ENCODE measurements at regions not wholly inside any gene's neighbourhood (a gene's known extent, or its start where the extent isn't known, plus 50 kb on each side); places are given as distances from the start of the nearest gene placed in this dataset.
"Not testable (repeated sequence)": the region's sequence is repeated elsewhere in the genome, so short reads cannot be mapped to it uniquely, and the experiment has no call there.

DNA sequence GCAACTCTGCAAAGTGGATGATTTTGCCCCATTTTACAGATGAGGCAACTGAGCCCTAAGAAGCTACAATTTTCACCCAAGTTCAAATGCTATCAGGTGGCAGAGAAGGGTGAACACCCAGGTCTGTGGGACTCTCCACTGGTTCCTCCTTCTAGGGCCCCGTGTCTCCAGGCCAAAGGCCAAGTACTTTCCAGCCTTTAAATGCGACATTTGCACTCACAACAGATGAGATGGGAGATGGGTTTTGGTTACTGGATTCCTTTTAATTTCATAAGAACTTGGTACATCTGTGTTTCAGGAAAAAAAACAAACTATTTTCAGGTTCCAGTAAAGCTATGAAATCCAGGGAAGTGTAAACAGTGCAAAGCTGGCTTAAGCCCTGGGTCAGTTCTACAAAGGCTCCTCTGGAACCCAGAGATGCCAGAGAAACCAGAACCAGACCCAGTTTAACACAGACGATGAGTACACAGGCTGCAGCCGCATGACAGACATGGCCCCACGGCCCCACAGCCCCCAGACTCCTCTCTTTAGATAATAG lies 361.7 kb downstream of the ANAPC1 start:
- H3K27me3 Mint-ChIP-seq (ENCODE audit: insufficient read depth): no peaks in the 10 kb centered on the region
- H3K4me3 ChIP-seq (ENCODE audit: low read length): no peak overlapping the region
- H3K27ac Mint-ChIP-seq: no peak overlapping the region
- H3K4me1 Mint-ChIP-seq: no peaks in the 10 kb centered on the region
- H3K9ac ChIP-seq (ENCODE audit: extremely low read depth, low read length, poor library complexity, severe bottlenecking): no peak overlapping the region
- TF ChIP-seq, protein P1, sequence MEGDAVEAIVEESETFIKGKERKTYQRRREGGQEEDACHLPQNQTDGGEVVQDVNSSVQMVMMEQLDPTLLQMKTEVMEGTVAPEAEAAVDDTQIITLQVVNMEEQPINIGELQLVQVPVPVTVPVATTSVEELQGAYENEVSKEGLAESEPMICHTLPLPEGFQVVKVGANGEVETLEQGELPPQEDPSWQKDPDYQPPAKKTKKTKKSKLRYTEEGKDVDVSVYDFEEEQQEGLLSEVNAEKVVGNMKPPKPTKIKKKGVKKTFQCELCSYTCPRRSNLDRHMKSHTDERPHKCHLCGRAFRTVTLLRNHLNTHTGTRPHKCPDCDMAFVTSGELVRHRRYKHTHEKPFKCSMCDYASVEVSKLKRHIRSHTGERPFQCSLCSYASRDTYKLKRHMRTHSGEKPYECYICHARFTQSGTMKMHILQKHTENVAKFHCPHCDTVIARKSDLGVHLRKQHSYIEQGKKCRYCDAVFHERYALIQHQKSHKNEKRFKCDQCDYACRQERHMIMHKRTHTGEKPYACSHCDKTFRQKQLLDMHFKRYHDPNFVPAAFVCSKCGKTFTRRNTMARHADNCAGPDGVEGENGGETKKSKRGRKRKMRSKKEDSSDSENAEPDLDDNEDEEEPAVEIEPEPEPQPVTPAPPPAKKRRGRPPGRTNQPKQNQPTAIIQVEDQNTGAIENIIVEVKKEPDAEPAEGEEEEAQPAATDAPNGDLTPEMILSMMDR (conservative IDR thresholded peaks at IDR 0.05): no peak
- no peaks in the 10 kb centered on the region for H3K27me3 ChIP-seq (ENCODE audit: control insufficient read depth, insufficient read depth, low read length, poor library complexity, severe bottlenecking)
- no peaks in the 10 kb centered on the region for H3K4me1 ChIP-seq (ENCODE audit: control insufficient read depth, insufficient read depth, low read length)
- H3K27ac ChIP-seq (ENCODE audit: low read depth, low read length): no peak overlapping the region
- H3K36me3 Mint-ChIP-seq (ENCODE audit: low read depth): no peaks in the 10 kb centered on the region
- peak; percentile 13 for DNase-seq
- 69 to 87% methylated on average over 3 to 5 of the region's 5 CpGs for WGBS, 2 experiments (ENCODE audit: insufficient coverage in 1 of 2, insufficient read length in 1 of 2)
- H3K4me3 Mint-ChIP-seq: no peak overlapping the region
- H3K9me3 ChIP-seq (ENCODE audit: control insufficient read depth, low read length): no peaks in the 10 kb centered on the region
- H3K36me3 ChIP-seq (ENCODE audit: control insufficient read depth, insufficient read depth, low read length): no peaks in the 10 kb centered on the region
- H3K9me3 Mint-ChIP-seq: no peaks in the 10 kb centered on the region

DNA sequence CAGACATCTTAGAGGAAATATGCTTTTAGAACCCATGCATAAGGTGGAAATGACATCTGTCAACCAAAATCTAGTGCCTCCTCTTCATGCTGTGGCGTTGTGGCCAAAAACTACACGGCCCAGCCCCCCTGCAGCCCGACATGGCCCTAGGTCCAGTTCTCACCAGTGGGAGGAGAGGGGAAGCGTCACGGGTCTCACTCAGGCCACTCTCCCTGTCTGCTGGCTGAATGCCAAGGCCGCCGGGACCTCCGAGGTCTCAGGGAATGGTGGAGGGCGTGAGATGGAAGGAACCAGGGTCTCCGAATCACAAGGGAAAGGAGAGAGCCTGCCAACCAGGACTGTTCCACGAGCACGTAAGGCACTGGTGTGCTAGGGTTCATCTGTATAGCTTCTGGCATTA lies 361.0 kb downstream of the ANAPC1 start:
- no peak overlapping the region for H3K27ac ChIP-seq (ENCODE audit: low read depth, low read length)
- no peak overlapping the region for H3K9ac ChIP-seq (ENCODE audit: extremely low read depth, low read length, poor library complexity, severe bottlenecking)
- no peaks in the 10 kb centered on the region for H3K27me3 Mint-ChIP-seq (ENCODE audit: insufficient read depth)
- H3K4me3 Mint-ChIP-seq: no peak overlapping the region
- H3K36me3 ChIP-seq (ENCODE audit: control insufficient read depth, insufficient read depth, low read length): no peaks in the 10 kb centered on the region
- no peaks in the 10 kb centered on the region for H3K9me3 Mint-ChIP-seq
- no peaks in the 10 kb centered on the region for H3K4me1 Mint-ChIP-seq
- 78 to 91% methylated on average over 4 to 12 of the region's 12 CpGs for WGBS, 2 experiments (ENCODE audit: insufficient coverage in 1 of 2, insufficient read length in 1 of 2)
- peak; percentile 40 for DNase-seq
- no peak overlapping the region for H3K27ac Mint-ChIP-seq
- TF ChIP-seq, protein P1 (conservative IDR thresholded peaks at IDR 0.05): no peak
- no peaks in the 10 kb centered on the region for H3K4me1 ChIP-seq (ENCODE audit: control insufficient read depth, insufficient read depth, low read length)
- H3K27me3 ChIP-seq (ENCODE audit: control insufficient read depth, insufficient read depth, low read length, poor library complexity, severe bottlenecking): no peaks in the 10 kb centered on the region
- no peaks in the 10 kb centered on the region for H3K36me3 Mint-ChIP-seq (ENCODE audit: low read depth)
- no peaks in the 10 kb centered on the region for H3K9me3 ChIP-seq (ENCODE audit: control insufficient read depth, low read length)
- H3K4me3 ChIP-seq (ENCODE audit: low read length): no peak overlapping the region

DNA sequence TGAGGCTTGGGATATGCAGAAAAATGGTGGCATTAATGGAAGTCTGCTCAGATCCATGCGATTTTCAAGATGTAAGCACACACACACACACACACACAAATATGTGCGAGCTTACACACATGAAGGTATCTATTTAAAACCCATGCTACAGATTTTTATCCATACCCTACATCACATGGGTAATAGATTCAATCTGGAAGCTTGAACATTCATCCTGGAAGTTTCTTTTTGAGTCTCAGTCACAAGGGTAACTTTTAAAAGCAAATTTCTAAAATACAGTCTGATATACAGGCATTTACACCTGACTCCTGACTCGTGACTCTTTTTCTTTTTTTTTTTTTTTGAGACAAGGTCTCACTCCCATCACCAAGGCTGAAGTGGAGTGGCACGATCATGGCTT lies 359.0 kb downstream of the ANAPC1 start:
- not testable (repeated sequence) for H3K27ac ChIP-seq (ENCODE audit: low read depth, low read length); H3K4me3 ChIP-seq (ENCODE audit: low read length); H3K36me3 Mint-ChIP-seq (ENCODE audit: low read depth); H3K9me3 ChIP-seq (ENCODE audit: control insufficient read depth, low read length); H3K27ac Mint-ChIP-seq; H3K4me3 Mint-ChIP-seq; H3K36me3 ChIP-seq (ENCODE audit: control insufficient read depth, insufficient read depth, low read length); H3K9ac ChIP-seq (ENCODE audit: extremely low read depth, low read length, poor library complexity, severe bottlenecking); H3K27me3 ChIP-seq (ENCODE audit: control insufficient read depth, insufficient read depth, low read length, poor library complexity, severe bottlenecking); H3K4me1 Mint-ChIP-seq; DNase-seq; H3K4me1 ChIP-seq (ENCODE audit: control insufficient read depth, insufficient read depth, low read length); H3K9me3 Mint-ChIP-seq; H3K27me3 Mint-ChIP-seq (ENCODE audit: insufficient read depth)
- WGBS, 2 experiments (ENCODE audit: insufficient coverage in 1 of 2, insufficient read length in 1 of 2): 93 to 100% methylated on average over 2 of the region's 4 CpGs

DNA sequence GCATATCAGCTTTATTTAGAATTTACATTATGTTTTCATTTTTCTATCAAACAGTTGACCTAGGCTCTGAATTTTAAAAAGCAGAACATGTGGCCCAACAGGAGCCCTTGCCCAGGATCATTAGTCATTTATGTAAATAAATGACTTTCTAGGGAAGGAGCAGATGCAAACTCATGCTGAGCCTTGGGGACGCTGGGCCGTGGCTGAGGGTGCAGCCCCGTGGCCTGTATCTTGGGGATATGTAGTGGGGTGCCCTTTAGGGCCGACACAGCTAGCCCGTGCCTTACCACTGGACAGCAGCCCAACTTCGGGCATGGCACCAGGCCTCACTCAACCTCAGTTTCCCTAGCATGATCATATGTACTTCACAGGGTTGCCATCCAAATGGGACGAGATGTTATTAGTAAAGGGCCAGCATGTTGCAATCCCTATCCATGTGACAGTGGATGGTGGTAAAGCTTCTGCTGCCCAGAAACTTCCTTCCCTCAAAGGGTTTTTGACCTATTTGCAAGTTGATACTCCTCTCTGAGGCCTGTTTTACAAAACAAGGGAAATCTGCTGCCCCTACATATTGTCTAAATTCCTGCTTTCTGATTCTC lies 357.9 kb downstream of the ANAPC1 start:
- not testable (repeated sequence) for H3K4me1 ChIP-seq (ENCODE audit: control insufficient read depth, insufficient read depth, low read length); H3K36me3 Mint-ChIP-seq (ENCODE audit: low read depth); H3K4me3 Mint-ChIP-seq; H3K9me3 Mint-ChIP-seq; H3K9me3 ChIP-seq (ENCODE audit: control insufficient read depth, low read length); H3K4me1 Mint-ChIP-seq; H3K27me3 ChIP-seq (ENCODE audit: control insufficient read depth, insufficient read depth, low read length, poor library complexity, severe bottlenecking); H3K4me3 ChIP-seq (ENCODE audit: low read length); H3K27ac ChIP-seq (ENCODE audit: low read depth, low read length); H3K27ac Mint-ChIP-seq; H3K36me3 ChIP-seq (ENCODE audit: control insufficient read depth, insufficient read depth, low read length); H3K27me3 Mint-ChIP-seq (ENCODE audit: insufficient read depth); H3K9ac ChIP-seq (ENCODE audit: extremely low read depth, low read length, poor library complexity, severe bottlenecking)
- 100% methylated on average over 4 of the region's 7 CpGs; no CpG with 5 or more reads in 1 of the 2 experiments for WGBS, 2 experiments (ENCODE audit: insufficient coverage in 1 of 2, insufficient read length in 1 of 2)
- peak; percentile 11 for DNase-seq

DNA sequence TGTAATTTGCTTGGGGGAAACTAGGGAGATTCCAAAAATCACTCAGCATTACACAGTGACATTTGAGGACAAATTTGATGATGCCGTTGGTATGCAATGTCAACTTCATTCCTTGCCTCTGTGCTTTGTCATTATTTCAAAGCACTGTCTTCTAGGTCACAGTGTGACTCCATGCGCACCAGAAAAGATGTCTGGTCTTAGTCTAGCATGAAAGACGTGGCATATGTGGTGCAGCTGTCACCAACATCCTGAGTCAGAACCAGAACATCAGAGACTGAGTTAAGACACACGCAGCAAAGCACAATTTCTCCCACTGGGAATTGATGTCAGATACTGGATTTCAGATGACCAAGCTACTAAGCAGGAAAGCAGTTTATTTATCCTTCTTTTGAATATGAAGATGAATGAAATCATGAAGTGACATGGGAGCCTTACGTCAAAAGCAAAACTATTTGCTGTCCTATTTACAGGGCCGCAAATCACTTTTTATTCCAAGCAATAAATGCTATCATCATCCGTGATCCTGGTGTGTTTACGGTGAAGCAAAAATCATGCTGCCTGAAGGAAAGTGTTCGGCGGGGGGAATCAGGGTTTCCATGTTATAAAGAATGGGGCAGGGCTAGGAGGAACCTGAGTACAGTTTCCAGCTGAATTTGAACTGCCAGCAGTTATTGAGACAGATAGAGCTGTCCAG lies 356.1 kb downstream of the ANAPC1 start:
- H3K27ac Mint-ChIP-seq; H3K27me3 ChIP-seq (ENCODE audit: control insufficient read depth, insufficient read depth, low read length, poor library complexity, severe bottlenecking); H3K36me3 ChIP-seq (ENCODE audit: control insufficient read depth, insufficient read depth, low read length); H3K4me3 ChIP-seq (ENCODE audit: low read length); H3K4me1 ChIP-seq (ENCODE audit: control insufficient read depth, insufficient read depth, low read length); H3K36me3 Mint-ChIP-seq (ENCODE audit: low read depth); H3K9me3 Mint-ChIP-seq; H3K9ac ChIP-seq (ENCODE audit: extremely low read depth, low read length, poor library complexity, severe bottlenecking); H3K9me3 ChIP-seq (ENCODE audit: control insufficient read depth, low read length); H3K27ac ChIP-seq (ENCODE audit: low read depth, low read length); H3K4me1 Mint-ChIP-seq; H3K4me3 Mint-ChIP-seq; H3K27me3 Mint-ChIP-seq (ENCODE audit: insufficient read depth): not testable (repeated sequence)
- 94 to 100% methylated on average over 2 to 6 of the region's 10 CpGs for WGBS, 2 experiments (ENCODE audit: insufficient coverage in 1 of 2, insufficient read length in 1 of 2)
- DNase-seq: peak; percentile 2
